Neural cell (in vitro differentiated cells): ENCODE measurements at regions not wholly inside any gene's neighbourhood (a gene's known extent, or its start where the extent isn't known, plus 50 kb on each side); places are given as distances from the start of the nearest gene placed in this dataset.

Source experiments
- CTCF ChIP-seq: fragments of 450-650 bp; IDR thresholded peaks from 2 replicates; pipeline ENCODE4 v1.5.1; 2014; ENCODE audit warnings: antibody characterized with exemption, mild to moderate bottlenecking, moderate library complexity; ENCODE audit not compliant: poor library complexity, severe bottlenecking
- EP300 ChIP-seq: fragments of 450-650 bp; conservative IDR thresholded peaks from 2 replicates; pipeline ENCODE4 v1.6.1; 2014; ENCODE audit warnings: antibody characterized with exemption, mild to moderate bottlenecking, moderate library complexity; ENCODE audit not compliant: poor library complexity, severe bottlenecking
- EZH2 ChIP-seq: fragments of 200-600, 300-800 bp; shearing (Covaris generic), sonication (generic); IDR thresholded peaks from 2 replicates; pipeline ENCODE4 v1.6.1; 2014; ENCODE audit warnings: antibody characterized with exemption, low read length, borderline replicate concordance, mild to moderate bottlenecking; ENCODE audit not compliant: insufficient read depth, poor library complexity, severe bottlenecking
- POLR2AphosphoS5 ChIP-seq: IDR thresholded peaks from 2 replicates; pipeline ENCODE4 v1.6.1; 2012
- RAD21 ChIP-seq: fragments of 450-650 bp; conservative IDR thresholded peaks from 2 replicates; pipeline ENCODE4 v1.6.1; 2014; ENCODE audit warnings: antibody characterized with exemption, mild to moderate bottlenecking, moderate library complexity
- REST ChIP-seq: IDR thresholded peaks from 2 replicates; pipeline ENCODE4 v1.6.1; 2012; ENCODE audit warnings: borderline replicate concordance
- TAF1 ChIP-seq: IDR thresholded peaks from 2 replicates; pipeline ENCODE4 v1.6.1; 2012; ENCODE audit warnings: low read depth

GRCh38 chr2:175605640-175606009 is 396.4 kb downstream of the LNPK start:
- TF ChIP-seq CTCF = no peak
- no peak for TF ChIP-seq EZH2
- TF ChIP-seq POLR2AphosphoS5 = no peak
- no peak for TF ChIP-seq RAD21
- TF ChIP-seq EP300 = no peak
- no peak for TF ChIP-seq TAF1
- TF ChIP-seq REST = no peak
